Sciatic nerve (tissue), 2 donors: ENCODE measurements at regions not wholly inside any gene's neighbourhood (a gene's known extent, or its start where the extent isn't known, plus 50 kb on each side); places are given as distances from the start of the nearest gene placed in this dataset.
"Not testable (repeated sequence)": the region's sequence is repeated elsewhere in the genome, so short reads cannot be mapped to it uniquely, and the experiment has no call there.

Experiments used
- ATAC-seq: fragments of 200-7000 bp; cut with Tn5 transposase; one replicate; pipeline ENCODE4 v1.9.1; 2020; ENCODE audit warnings: mild to moderate bottlenecking, moderate library complexity
- DNase-seq: peaks from one replicate; pipeline ENCODE4 v3.0.0-alpha.2; 2020; ENCODE audit warnings: low spot score
- intact Hi-C: fragments of 100-400 bp; cut with DNase I; formaldehyde crosslinking; loops from one replicate; pipeline ENCODE4 v1.14.2; 2022
- donor health status: DM: no; HTN: no; CAD: no.
- donor health status: DM: no; HTN: no; CAD: no.

DNA sequence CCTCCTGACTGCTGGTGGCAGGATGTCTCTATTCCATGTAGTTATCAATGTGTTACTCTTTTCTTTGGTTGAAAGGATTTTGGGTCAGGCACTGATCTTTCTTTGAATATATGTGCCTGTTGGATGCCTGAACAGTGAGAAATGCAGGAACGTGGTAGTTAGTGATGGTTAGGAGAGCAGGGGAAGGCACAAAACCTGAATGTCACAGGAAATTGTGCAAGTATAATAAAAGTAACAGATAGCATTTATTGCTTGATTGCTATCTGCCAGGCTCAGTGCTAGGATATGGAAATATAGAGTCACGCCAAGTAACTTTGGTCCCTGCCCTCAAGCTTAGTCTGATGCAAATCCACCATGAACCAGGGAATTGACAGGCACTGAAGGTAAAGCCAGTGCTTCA lies 219.8 kb upstream of the FAT1 start:
- DNase-seq (no peak), ATAC-seq (peak; percentile 12)
- intact Hi-C loops: no loop called here

DNA sequence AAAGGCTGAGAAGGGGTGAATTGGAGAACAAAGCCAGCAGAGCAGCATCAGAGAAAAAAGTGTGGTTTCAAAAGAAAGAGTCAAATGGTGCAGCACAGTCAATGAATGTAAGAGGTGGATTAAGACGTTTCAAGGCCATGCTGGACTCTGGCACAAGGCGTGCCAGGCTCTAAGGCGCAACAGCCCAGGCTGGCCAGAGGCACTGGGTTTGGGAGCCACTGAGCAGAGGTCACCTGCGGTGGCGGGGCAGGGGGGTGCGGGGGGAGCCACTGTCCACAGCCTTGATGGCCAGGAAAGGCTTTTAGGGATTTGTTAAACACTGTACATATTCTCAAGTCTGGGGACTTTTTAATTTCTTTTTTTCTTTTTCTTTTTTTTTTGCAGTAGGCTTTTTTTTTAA lies 222.5 kb upstream of the FAT1 start:
- DNase-seq (no peak), ATAC-seq (no peak)
- intact Hi-C loops: no loop called here

DNA sequence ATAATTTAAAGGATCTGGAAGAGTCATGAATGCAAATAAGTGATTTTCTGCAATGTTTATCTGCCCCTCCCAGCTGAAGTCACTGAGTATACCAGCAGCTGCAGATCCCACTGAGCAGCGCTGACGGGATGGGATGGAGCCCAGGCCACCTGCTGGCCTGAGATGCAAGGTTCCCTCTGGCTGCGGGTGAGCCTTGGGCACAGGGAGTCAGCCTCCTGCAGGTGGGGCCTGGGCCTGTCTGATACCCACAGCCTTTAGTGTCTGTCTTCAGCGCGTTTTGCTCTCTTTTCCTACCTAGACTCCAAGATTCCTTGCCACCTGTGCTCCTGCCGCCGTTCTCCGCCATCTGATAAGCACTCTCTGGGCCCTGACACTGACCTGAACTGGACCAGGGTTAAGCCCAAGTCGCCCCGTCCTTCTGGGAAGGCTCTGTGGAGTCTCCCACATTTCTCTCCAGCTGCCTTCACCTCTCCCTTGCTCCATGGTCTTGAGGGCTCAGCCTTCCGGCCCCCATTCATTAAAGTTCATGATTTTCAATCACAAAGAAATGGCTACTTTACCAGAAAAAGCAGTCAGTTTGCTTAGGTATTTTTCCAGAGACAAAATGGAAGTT lies 223.1 kb upstream of the FAT1 start:
- intact Hi-C loops: no loop called here
- no peak for ATAC-seq
- DNase-seq: no peak

DNA sequence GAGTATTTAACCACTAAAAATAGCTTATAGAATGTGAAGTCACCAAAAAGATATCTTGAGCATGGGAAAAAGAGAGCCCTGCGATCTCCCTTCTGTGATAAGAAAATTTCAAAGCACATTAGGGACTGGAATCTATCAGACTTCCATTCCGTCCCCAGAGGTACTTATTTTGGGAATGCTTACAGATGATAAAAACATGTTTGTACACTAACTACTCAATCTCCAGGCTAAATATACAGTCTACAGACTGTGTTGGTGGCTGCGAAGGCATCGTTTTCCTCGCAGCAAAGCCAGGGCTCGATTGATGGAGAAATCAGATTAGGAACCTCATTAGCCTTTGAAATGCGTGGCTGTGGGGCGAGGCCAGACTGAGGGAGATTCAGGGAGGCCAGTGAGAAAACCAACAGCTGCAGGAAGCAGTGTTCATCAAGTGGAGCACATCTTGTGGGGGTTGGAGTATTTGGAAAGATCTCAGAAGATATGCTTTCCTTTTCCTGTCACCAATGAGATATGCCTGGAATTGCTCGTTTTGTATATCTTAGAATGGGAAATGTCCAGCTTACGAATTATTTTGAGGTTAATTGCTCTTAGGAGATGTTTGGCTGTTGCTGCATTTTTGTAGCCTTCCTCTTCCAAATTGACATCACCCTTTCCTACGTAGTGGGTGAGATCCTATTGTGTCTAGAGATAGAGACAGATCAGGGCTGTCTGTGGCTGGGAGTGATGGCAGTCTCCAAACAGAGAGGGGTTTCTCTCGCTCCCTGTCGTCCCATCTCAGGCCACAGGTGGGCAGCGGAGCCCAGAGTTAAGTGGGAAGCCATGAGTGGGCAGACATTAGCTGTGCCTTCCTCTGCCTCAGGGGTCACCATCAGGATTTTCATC lies 224.9 kb upstream of the FAT1 start:
- no peak for DNase-seq
- ATAC-seq: peak; percentile 73
- intact Hi-C loops: no loop called here

DNA sequence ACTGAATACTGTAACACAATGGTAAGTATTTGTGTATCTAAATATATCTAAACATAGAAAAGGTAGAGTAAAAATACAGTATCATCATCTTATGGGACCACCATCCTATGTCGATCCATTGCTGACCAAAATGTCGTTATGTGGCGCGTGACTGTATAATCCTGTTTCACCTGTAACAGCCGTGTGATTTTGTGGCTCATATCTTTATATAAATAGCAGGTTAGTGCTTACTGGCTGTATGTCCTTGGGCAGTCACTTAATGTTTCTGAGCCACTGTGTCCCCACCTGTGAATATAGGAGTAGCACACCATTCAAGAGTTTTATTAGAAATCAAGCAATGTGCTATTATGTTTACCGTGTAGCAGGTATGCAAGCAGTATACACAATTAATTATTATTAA lies 226.2 kb upstream of the FAT1 start:
- ATAC-seq (no peak), DNase-seq (no peak)
- intact Hi-C loops: no loop called here

DNA sequence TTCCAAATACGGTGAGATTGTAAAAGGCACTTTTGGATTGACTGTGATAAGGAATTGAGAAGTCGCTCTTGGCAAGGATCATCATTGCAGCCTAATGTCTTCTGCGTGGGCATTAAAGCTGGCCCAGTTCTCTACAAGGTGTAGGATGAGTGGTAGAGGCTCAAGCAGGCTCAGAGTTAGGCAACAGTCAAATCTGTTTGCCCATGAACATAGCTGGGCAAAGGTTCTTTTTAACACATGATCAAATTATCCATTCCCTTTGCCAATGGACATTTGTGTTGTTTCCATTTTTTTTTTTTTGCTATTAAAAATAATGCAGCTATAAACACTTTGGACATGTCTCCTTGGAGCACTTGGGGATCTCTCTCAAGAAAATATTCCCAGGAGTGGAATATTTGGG lies 229.1 kb upstream of the FAT1 start:
- intact Hi-C loops: no loop called here
- no peak for ATAC-seq
- no peak for DNase-seq

DNA sequence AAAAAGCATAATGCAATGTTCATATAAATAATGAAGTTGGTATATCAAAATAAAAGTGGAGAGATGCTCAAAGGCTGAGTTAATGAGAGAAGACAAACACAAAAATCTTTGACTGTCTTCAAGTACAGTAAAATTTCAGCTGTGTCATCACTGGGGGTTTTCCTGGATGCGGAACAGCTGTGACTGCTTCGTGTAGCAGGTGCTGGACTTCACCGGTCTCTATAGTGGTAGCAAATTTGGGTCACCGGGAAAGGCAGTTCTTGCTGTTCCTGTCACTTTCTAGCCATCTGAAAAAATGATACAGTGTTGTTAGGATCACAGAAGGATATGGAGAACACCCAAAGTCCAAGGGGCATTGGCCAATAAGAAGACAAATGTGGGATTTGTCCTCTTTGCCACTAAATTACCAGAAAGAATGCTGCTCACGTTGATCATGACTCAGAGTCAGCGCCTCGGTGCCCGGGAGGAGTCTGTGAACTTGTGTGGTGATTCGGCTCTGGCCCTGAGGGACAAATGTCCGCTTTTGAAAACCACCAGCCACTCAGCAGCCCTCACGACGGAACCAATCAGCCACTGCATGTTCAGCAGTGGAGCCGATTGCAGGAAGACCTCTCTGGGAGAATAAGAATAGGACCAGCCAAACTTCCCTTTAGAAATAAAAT lies 230.1 kb upstream of the FAT1 start:
- peak; percentile 82 for ATAC-seq
- DNase-seq: no peak

DNA sequence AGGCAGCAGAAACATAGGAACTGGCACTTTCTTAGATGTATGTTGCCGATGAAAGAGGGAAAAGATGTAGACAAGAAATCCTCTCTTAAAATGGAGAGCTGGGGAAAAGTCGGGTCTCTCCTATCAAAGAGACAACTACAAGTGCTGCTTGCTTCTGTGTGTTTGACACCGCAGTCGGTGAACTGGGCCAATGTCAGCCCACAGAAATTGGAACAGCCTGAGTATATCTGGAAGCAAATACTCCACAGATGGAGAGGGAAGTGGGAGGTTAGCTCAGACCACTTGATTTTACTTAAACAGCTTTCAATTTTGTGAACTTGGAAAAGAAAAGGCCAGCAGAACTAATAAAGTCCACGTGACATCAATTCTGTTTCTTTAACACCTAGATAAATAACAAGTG lies 230.9 kb upstream of the FAT1 start:
- intact Hi-C loops: no loop called here
- no peak for DNase-seq
- peak; percentile 68 for ATAC-seq

More for the DNA sequence above, 230.1 kb upstream of the FAT1 start:
- intact Hi-C loops: no loop called here

DNA sequence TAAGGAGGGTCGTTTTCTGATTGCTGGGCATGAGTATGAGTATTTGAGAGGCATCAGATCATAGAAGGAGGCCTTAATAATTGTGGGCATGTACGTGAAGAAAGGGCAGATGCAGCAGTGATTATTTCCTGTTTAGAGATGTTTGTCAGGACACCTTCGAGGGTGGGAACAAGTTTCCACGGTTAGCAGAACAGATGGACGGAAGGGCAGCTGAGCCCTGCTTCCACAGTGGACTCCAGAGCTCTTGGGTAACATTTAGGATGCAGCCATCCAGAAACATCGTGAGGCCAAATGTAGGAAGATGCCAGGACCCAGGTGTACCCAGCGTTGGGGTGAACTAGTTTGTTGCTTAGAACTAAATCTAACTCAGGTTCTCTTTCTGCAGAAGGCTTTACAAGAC lies 231.3 kb upstream of the FAT1 start:
- ATAC-seq (no peak), DNase-seq (no peak)
- intact Hi-C loops: no loop called here

DNA sequence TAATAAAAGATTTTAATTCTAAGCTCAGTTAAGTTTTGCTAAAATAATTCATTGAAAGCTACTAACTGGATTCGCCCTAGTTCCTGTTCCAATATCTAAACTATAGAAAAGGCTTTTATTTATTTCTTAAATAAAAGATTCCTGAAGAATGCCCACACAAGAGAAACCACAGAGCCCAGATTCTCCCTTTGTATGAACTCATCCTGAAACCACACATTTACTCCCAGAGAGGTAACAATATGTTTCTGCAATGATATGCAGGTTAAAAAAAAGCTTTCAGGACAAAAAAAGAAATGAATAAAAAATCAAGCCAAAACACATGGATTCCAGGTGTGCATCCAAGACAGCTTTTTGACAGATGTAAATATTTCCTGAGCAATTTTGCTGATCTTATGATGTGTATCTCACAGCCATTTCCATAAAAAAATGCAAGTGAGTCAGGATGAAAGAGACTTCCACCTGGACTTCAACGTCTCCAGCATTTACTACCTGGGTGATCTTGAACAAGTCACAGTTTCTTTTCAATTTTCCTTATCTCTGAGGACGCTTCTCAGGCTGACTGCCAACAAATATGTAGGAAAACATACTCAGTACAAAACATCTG lies 234.4 kb upstream of the FAT1 start:
- intact Hi-C loops: no loop called here
- DNase-seq (no peak), ATAC-seq (no peak)

DNA sequence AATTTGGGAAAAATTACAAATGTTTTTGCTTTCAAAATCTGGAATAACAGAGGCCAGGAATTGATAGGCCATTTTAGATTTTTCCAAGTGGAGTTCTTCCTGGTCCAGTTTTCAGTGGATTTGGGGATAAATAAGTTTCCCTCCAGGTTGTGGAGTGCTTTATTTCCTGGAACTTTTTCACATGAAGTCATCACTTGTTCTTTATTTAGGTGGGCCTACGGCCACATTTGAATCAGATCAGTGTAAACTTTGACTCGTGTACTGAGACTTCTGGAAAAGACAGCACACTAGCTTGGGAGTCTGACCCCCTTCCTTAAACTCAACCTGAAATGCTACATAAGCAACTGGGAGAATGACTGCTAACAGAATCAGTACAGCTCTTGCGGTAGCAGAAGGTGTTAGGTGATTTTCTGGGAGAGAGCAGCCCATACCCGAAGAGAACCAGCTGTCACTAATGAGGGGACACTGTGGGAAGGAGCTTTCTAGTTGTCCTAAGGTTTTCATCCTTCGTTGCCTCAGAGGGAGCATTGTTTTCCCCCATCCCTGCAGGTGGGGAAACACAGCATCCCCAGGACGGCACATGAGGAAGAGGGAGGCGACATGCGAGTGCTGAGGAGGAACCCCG lies 235.2 kb upstream of the FAT1 start:
- intact Hi-C loops: no loop called here
- ATAC-seq (no peak), DNase-seq (no peak)

DNA sequence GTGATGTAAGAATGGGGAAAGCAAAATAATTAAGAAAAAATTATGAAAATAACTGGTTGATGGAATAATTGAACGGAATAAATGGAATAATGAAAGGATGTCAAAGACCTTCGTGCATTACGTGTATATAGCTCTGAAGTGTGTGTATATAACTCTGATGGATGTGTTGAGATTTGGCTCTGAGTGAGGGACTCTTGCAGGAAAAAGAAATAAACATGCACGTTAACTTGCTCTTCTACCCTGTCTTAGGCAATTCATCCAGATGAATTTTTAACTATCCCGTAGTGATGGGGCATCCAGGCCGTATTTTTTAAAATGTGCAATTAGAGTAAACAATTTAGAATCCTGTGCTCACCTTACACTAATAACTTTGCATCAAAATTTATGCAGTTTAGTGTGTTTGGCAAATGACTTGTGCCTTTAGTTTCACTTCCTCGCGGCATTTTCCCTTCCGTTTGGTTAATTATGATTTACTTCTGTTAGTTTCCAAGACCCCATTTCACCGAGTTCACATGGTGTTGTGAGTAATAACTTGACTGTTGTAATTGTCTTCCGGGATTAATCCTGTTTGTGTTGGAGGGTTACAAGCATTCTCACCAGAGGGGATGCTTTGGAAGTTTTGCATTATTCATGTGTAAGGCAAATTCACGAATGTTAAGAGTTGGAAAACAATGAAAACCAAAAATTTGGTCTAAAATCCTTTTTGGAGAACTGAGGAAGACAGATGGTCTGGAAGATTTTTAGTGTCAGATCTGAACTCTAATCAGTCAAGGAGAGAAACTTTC lies 256.5 kb upstream of the FAT1 start:
- intact Hi-C loops: no loop called here
- ATAC-seq: peak; percentile 54
- DNase-seq: no peak

DNA sequence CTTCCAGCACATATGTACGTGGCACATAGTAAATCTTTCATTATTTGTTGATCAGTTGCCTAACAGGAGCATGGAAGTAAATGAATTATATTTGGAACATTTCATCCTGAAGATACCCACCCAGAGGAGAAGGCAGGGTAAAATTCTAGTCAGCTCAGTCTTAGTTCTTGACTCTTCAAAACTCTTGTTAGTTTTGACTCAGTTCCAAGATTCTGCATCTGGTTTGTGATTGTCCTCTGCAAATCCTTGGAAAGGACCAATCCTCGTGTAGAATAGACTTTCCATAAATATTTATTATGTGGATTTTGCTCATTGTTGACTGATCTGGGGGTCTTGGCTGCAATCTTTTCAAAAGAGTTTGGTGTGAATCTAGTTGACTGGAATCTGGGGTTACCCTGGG lies 257.5 kb upstream of the FAT1 start:
- ATAC-seq: no peak
- intact Hi-C loops: no loop called here
- no peak for DNase-seq

DNA sequence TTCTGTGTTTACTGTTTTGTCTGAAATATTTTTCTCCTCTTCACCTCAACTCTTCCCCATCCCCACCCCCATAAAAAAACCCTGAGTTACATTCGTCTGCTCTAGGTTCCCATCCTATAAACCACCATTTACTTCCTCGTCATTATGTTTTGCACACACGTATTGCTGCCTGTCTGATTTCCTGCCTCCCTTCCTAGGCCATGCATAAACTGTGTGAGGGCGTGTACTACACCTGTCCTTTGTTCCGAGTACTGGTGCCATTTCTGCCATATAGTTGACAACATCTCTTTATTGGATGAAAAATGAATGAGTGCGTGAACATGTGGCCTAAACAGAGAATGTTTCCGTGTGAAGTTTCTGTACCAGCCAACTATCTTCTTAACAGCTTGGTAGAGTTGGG lies 258.5 kb upstream of the FAT1 start:
- DNase-seq (no peak), ATAC-seq (no peak)
- intact Hi-C loops: no loop called here

DNA sequence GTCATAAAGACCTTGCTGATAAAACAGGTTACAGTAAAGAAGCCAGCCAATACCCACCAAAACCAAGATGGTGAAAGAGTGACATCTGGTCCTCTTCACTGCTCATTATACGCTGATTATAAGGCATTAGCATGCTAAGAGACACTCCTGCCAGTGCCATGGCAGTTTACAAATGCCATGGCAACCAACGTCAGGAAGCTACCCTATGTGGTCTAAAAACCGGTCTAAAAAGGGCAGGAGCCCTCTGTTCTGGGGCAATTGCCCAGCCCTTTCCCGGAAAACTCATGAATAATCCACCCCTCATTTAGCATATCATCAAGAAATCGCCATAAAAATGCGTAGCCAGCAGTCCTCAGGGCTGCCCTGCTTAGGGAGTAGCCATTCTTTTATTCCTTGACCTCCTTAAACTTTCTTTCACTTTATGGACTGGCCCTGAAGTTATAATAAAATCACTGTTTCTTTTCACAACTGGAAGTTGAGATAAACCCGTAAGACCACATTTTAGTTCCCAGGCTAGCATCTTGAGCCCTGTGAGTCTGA lies 260.5 kb upstream of the FAT1 start:
- DNase-seq: no peak
- intact Hi-C loops: no loop called here
- ATAC-seq: no peak

DNA sequence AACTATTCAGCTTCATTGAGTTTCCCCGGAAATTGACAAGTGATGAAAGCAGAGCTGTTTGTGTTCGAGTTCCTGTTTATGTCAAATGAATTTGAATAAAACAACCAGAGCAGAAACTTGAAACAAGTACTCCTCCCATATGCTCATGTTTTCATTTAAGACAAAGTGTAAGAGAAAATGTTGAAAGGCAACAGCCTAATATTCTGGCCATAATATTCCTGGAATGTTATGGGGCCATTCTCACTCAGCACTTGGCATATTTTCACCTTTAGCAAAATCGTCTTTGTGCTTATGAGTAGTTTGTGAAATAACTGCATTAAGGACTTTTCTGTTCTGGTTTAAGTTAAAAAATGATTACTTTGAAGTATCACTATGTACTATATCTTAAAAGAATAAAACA lies 276.0 kb upstream of the FAT1 start:
- intact Hi-C loops: no loop called here
- DNase-seq (no peak), ATAC-seq (no peak)

DNA sequence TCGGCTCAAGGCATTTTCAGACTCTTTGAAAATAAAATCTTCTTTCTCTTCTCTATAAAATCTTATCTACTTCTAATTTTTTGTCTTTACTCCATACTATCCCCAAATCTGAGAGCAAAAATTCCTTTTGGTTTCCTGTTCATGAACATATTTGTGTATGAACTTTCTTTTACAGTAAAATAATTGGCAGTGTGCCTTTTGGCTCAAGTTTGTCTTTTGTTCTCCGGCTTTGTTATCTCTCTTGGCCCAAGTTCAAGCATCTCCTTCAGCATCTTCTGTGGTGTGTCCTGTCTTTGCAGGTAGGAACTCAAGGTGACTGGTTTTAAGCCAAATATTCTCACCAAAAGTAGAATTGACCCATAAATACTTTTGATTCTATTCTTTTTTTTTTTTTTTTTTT lies 276.6 kb upstream of the FAT1 start:
- ATAC-seq: no peak
- intact Hi-C loops: no loop called here

DNA sequence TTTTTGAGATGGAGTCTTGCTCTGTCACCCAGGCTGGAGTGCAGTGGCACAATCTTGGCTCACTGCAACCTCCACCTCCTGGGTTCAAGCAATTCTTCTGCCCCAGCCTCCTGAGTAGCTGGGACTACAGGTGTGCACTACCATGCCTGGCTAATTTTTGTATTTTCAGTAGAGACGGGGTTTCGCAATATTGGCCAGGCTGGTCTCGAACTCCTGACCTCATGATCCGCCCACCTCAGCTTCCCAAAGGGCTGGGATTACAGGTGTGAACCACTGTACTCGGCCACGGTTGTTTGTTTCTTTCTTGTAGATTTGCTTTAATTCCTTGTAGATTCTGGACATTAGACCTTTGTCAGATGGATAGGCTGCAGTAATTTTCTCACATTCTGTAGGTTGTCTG lies 278.5 kb upstream of the FAT1 start:
- ATAC-seq, intact Hi-C loops, DNase-seq: not testable (repeated sequence)

More for the DNA sequence above, 276.6 kb upstream of the FAT1 start:
- no peak for DNase-seq
